Small intestine (tissue), 7 donors: ENCODE measurements at regions not wholly inside any gene's neighbourhood (a gene's known extent, or its start where the extent isn't known, plus 50 kb on each side); places are given as distances from the start of the nearest gene placed in this dataset.
A peak's percentile ranks its signal among the peaks of the same experiment; 100 is the strongest.

Experiments used
- DNase-seq, 2 donors: peaks; one replicate each; pipeline versions ENCODE4 v3.0.0 to v3.0.0-alpha.2; 2013
- FAIRE-seq: peaks from 2 replicates; lab custom pipeline; 2012; peaks lifted over from hg19 to GRCh38; lab: Jason Lieb, UNC
- H3K27ac ChIP-seq, 3 donors: one replicate each; pipeline ENCODE4 v1.5.1; 2013; ENCODE audit warnings: low read length in 2 of 3, mild to moderate bottlenecking in 2 of 3, control low read depth in 1 of 3, inconsistent platforms in 1 of 3, low read depth in 1 of 3, moderate library complexity in 1 of 3
- H3K27me3 ChIP-seq, 3 donors: one replicate each; pipeline ENCODE4 v1.6.1; 2013; ENCODE audit warnings: low read length in 3 of 3, inconsistent platforms in 1 of 3; ENCODE audit not compliant: control insufficient read depth in 3 of 3, insufficient read depth in 3 of 3
- H3K36me3 ChIP-seq, 3 donors: one replicate each; pipeline ENCODE4 v1.6.1; 2013; ENCODE audit warnings: low read length in 3 of 3, inconsistent platforms in 1 of 3, low read depth in 1 of 3, mild to moderate bottlenecking in 1 of 3, moderate library complexity in 1 of 3; ENCODE audit not compliant: control insufficient read depth in 3 of 3, insufficient read depth in 2 of 3
- H3K4me1 ChIP-seq, 3 donors: one replicate each; pipeline ENCODE4 v1.6.1; 2013; ENCODE audit warnings: low read length in 2 of 3, inconsistent platforms in 1 of 3, low read depth in 1 of 3, mild to moderate bottlenecking in 1 of 3, moderate library complexity in 1 of 3; ENCODE audit not compliant: control insufficient read depth in 3 of 3, insufficient read depth in 2 of 3
- H3K4me3 ChIP-seq, 3 donors: one replicate each; pipeline ENCODE4 v1.5.1; 2013; ENCODE audit warnings: low read length in 3 of 3, control low read depth in 1 of 3, inconsistent platforms in 1 of 3, low read depth in 1 of 3, mild to moderate bottlenecking in 1 of 3, moderate library complexity in 1 of 3
- H3K9me3 ChIP-seq, 2 donors: one replicate each; pipeline ENCODE4 v1.6.1; 2013; ENCODE audit warnings: low read depth in 1 of 2, low read length in 1 of 2; ENCODE audit not compliant: control insufficient read depth in 2 of 2, insufficient read depth in 1 of 2
- WGBS, 3 donors: extraction: QIAGEN DNeasy Blood & Tissue Kit; methylation state at CpG; one replicate each; pipeline ENCODE4 v1.1.7; 2013; 5-methylcytosine and 5-hydroxymethylcytosine counted together
- donor health status: healthy with polysubstance abuse.
- donor health status: control.
- donor health status: control.
- donor health status: Bipolar disorder and iron deficiency.
- donor health status: healthy.

DNA sequence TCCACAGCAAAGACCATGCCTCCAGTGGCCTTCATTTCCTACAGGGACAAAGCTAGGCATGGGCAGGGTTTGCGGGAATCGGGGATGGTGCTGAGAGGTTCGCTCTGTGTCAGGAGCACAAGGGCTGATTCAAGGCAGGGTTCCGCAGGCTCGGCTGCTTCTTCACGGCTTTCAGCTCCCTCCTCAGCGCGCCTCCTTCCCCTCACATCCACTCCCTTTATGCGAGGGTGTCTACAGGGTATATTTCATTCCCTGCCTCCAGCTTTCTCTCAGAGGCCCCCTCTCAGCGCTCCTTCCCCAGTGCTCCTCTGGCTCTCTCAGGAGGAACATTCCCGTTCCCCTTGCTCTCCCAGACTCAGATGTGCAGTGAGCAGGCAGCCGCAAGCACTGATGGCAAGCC is 78.7 kb upstream of the ASB18 start:
- FAIRE-seq (no peak), DNase-seq (no peak)
- no peaks in the 10 kb centered on the region for H3K27me3 ChIP-seq
- 91 to 95% (median 93%) methylated on average over 12 of the region's 12 CpGs for WGBS, 3 donors
- H3K9me3 ChIP-seq: no peaks in the 10 kb centered on the region
- no peak overlapping the region for H3K4me3 ChIP-seq
- H3K36me3 ChIP-seq: peaks cover 0 to 18% (median 0%) of the 10 kb centered on the region in 3 donors
- H3K4me1 ChIP-seq: peaks cover 0 to 6% (median 0%) of the 10 kb centered on the region in 3 donors
- no peak overlapping the region for H3K27ac ChIP-seq

DNA sequence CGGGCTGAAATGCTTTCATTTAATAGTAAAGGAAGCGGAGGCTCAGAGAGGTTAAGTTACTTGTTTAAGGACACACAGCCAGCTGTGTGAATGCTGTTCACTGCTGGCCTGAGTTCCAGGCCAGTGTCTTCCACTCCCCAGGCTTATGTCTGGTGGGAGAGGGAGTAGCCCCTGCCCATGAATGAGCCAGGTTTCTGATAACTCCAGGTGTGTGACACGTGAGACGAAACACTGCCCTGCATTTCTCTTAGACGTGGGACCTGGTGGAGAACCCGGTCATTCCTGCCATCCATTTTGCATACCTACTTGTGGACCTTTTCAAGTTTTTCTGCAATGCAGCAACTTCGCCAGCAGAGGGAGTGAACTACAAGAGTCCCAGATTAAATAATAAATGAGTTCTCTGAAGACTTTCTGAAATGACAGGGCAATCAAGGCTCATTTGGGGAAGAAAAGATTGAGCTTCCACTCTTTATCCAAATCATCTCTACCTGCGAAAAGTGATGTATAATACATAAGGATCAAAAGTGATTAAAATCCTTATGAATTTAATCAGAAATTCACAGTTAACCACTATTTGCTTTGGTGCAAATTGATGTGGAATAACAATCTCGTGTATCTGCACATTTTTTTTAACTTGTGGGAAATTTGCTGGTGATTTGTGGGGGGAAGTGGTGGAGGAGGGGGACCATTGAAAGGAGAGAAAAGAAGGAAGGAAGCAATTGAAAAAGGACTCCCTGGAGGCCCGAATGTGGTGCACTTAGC is 79.4 kb upstream of the ASB18 start:
- 39 to 40% (median 40%) methylated on average over 10 of the region's 10 CpGs for WGBS, 3 donors
- H3K4me1 ChIP-seq: peaks cover 0 to under 1% (median 0%) of the 10 kb centered on the region in 3 donors
- no peak overlapping the region for H3K27ac ChIP-seq
- no peaks in the 10 kb centered on the region for H3K27me3 ChIP-seq
- no peak overlapping the region for H3K4me3 ChIP-seq
- DNase-seq: peak; percentile 72 to 78
- no peaks in the 10 kb centered on the region for H3K9me3 ChIP-seq
- peaks cover 0 to 23% (median 0%) of the 10 kb centered on the region in 3 donors for H3K36me3 ChIP-seq
- no peak for FAIRE-seq

DNA sequence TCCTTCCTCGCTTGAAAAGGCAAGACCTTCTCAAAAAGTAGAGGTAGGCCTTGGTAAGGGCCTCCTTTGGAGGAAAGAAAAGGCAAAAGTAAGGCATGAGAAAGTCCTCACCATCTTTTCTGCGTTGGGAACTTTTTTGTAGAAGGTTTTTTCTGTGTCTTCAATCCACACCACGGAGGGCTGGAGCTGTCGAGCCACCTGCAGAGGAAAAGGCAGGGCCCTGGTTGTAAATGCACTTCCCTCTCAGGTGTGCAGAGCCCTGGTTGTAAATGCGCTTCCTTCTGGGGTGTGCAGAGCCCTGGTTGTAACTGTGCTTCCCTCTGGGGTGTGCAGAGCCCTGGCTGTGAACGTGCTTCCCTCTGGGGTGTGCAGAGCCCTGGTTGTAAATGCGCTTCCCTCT is 80.2 kb upstream of the ASB18 start:
- Histone ChIP-seq H3K4me3 (no peak overlapping the region), H3K36me3 (peaks cover 0 to 26% (median 0%) of the 10 kb centered on the region in 3 donors), H3K9me3 (no peaks in the 10 kb centered on the region), H3K27ac (no peak overlapping the region), H3K27me3 (no peaks in the 10 kb centered on the region), H3K4me1 (no peaks in the 10 kb centered on the region)
- FAIRE-seq: no peak
- 79 to 83% (median 80%) methylated on average over 7 of the region's 7 CpGs for WGBS, 3 donors
- DNase-seq: no peak

DNA sequence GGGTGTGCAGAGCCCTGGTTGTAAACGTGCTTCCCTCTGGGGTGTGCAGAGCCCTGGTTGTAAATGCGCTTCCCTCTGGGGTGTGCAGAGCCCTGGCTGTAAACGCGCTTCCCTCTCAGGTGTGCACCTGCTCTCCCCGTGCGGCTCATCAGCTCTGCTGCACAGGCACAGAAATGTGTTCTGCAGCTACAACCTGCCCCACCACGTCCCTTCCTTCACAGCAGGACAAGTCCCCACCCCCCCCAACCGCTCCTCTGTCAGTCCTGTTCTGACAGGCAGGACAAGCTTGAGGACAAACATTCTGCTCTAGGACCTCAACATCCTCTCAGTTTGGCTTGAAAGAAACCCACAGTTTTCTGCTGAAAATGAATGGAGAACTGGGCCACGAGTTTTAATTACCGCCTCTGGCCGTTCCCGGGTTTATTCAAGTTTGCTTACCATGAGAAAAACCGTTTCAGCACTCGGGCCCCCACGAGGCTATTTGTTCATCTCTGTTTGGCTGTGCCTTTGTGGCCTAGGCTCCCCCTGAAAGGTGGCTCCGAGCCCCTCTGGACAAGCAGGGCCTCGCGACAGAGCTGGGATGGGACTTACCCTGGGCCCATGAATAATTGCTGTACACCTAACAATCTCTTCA is 81.0 kb upstream of the ASB18 start:
- no peaks in the 10 kb centered on the region for H3K27me3 ChIP-seq
- FAIRE-seq (no peak), DNase-seq (no peak)
- H3K4me1 ChIP-seq: no peaks in the 10 kb centered on the region
- no peaks in the 10 kb centered on the region for H3K9me3 ChIP-seq
- no peak overlapping the region for H3K4me3 ChIP-seq
- H3K36me3 ChIP-seq: peaks cover 0 to 28% (median 0%) of the 10 kb centered on the region in 3 donors
- 80 to 85% (median 82%) methylated on average over 18 of the region's 18 CpGs for WGBS, 3 donors
- no peak overlapping the region for H3K27ac ChIP-seq

DNA sequence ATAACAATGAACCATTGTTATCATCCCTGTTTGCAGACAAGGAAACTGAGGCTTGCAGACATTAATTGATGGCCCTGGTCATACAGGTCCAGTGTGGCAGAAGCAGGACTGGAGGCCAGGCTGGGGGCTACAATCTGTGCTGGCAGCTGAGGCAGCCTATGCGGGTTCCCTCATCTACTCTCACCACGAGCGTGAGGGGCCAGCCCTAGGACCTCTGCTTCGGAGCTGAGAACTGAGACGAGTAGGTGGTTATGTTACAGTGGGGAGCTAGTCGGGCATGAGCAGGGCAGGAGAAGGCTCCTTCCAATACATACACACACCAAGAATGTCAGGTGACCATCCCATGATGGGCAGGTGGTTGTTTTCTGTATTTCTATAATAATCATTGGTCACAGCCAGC is 82.2 kb upstream of the ASB18 start:
- WGBS, 3 donors: 92 to 94% (median 94%) methylated on average over 6 of the region's 6 CpGs
- no peak for FAIRE-seq
- Histone ChIP-seq H3K36me3 (peaks cover 0 to 37% (median 0%) of the 10 kb centered on the region in 3 donors), H3K27ac (no peak overlapping the region), H3K4me3 (no peak overlapping the region), H3K9me3 (no peaks in the 10 kb centered on the region), H3K4me1 (no peaks in the 10 kb centered on the region), H3K27me3 (no peaks in the 10 kb centered on the region)
- no peak for DNase-seq

DNA sequence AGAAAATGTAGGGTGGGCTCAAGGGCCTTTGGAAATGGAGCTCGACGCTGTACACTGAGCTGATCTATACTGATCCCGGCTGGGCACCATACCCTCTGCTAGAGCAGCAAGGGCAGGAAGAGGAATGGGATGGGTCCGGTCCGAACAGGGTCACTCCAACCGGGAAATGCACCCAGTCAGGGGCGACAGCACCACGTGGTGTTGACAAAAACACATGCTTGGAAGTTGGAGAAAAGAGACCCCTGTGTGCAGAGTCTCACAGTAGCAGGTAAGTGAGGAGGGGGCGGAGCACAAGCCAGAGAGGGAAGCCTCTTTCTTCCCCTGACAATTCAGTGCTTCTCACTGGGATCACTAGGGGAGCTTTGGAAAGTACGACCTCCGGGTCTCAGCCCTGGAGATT is 84.1 kb upstream of the ASB18 start:
- 73 to 79% (median 75%) methylated on average over 11 of the region's 11 CpGs for WGBS, 3 donors
- H3K9me3 ChIP-seq: no peaks in the 10 kb centered on the region
- H3K27me3 ChIP-seq: no peaks in the 10 kb centered on the region
- peaks cover 0 to 24% (median 0%) of the 10 kb centered on the region in 3 donors for H3K36me3 ChIP-seq
- H3K4me3 ChIP-seq: no peak overlapping the region
- H3K27ac ChIP-seq: no peak overlapping the region
- DNase-seq (no peak), FAIRE-seq (no peak)
- H3K4me1 ChIP-seq: no peaks in the 10 kb centered on the region

DNA sequence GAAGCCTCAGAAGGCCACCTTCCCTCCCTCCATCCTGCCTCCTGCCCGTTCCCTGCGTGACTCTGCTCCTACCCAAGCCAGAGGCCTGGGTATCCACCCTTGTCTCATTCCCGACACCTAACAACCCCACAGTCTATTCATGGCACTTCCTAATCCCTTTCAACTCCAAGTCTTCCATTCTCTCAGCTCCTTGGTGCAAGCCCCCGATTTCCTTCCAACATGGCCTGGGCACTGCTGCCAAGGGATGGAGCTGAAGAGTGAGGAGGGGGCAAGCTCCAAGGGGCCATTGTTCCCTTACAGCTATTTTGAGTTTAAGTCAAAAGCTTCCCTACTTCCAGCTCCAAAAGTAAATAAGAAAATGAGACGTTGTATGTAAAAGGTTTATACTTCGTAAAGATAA is 84.8 kb upstream of the ASB18 start:
- H3K27ac ChIP-seq: no peak overlapping the region
- peaks cover 0 to 23% (median 0%) of the 10 kb centered on the region in 3 donors for H3K36me3 ChIP-seq
- no peak for FAIRE-seq
- DNase-seq: no peak
- H3K4me3 ChIP-seq: no peak overlapping the region
- H3K9me3 ChIP-seq: no peaks in the 10 kb centered on the region
- H3K27me3 ChIP-seq: no peaks in the 10 kb centered on the region
- H3K4me1 ChIP-seq: no peaks in the 10 kb centered on the region
- WGBS, 3 donors: 88 to 93% (median 92%) methylated on average over 6 of the region's 6 CpGs

DNA sequence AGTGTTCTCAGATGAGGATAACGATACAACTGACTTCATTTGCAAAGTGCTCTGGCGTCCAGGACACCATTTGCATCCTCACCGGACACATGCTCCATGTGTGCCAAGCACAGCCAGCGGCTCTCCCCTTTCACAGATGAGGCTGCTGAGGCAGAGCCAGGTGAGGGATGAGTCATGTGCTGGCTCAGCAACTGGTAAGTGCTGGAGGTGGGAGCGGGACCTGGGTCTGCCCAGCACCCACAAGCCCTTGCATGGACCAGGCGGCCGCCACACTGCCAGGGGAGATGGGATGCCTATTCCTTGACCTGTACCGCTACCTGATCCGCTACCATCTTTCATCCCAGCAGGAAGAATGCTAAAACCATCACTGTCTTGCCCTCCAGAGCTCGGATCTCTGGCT is 86.2 kb upstream of the ASB18 start:
- Histone ChIP-seq H3K4me3 (no peak overlapping the region), H3K36me3 (peaks cover 0 to 28% (median 0%) of the 10 kb centered on the region in 3 donors), H3K4me1 (no peaks in the 10 kb centered on the region), H3K9me3 (no peaks in the 10 kb centered on the region), H3K27ac (no peak overlapping the region), H3K27me3 (no peaks in the 10 kb centered on the region)
- DNase-seq (no peak), FAIRE-seq (no peak)
- WGBS, 3 donors: 78 to 87% (median 82%) methylated on average over 10 of the region's 10 CpGs
